ENCODE measurements at regions not wholly inside any gene's neighbourhood (a gene's known extent, or its start where the extent isn't known, plus 50 kb on each side); places are given as distances from the start of the nearest gene placed in this dataset.
A peak's percentile ranks its signal among the peaks of the same experiment; 100 is the strongest.

- 89 to 90% methylated on average over 14 of the region's 14 CpGs for WGBS, 2 donors
- intact Hi-C loops (cut with DNase I): no loop called here
- no peaks in the 10 kb centered on the region for H3K36me3 ChIP-seq (replicated peaks in 1 of 2; ENCODE audit: insufficient read depth in 1 of 2, low read depth in 2 of 2)
- peaks cover 29% of the 10 kb centered on the region for H3K4me1 ChIP-seq
- H3K27ac ChIP-seq: no peak overlapping the region
- no peak overlapping the region for H3K4me3 ChIP-seq
- TF ChIP-seq CTCF (IDR thresholded peaks at IDR 0.05) (no peak), POLR2A (IDR thresholded peaks at IDR 0.05) (no peak)
- no peaks in the 10 kb centered on the region for H3K27me3 ChIP-seq
- DNase-seq (no peak), ATAC-seq (no peak)
- no peaks in the 10 kb centered on the region for H3K9me3 ChIP-seq
Measured at GRCh38 chr1:184851822-184852746, 97.4 kb upstream of the EDEM3 start.

GRCh38 chr1:184843732-184844495 is 89.3 kb upstream of the EDEM3 start:
- no peak overlapping the region for H3K4me3 ChIP-seq
- no peak overlapping the region for H3K27ac ChIP-seq
- H3K4me1 ChIP-seq: peaks cover 5% of the 10 kb centered on the region
- WGBS, 2 donors: 26 to 28% methylated on average over 6 of the region's 6 CpGs
- no peaks in the 10 kb centered on the region for H3K27me3 ChIP-seq
- intact Hi-C loops (cut with DNase I): no loop called here
- ATAC-seq (peak; percentile 42), DNase-seq (peak in 2 of 4 donors; percentile 30 to 32)
- no peak for TF ChIP-seq CTCF (IDR thresholded peaks at IDR 0.05)
- no peak for TF ChIP-seq POLR2A (IDR thresholded peaks at IDR 0.05)
- no peaks in the 10 kb centered on the region for H3K36me3 ChIP-seq (replicated peaks in 1 of 2; ENCODE audit: insufficient read depth in 1 of 2, low read depth in 2 of 2)
- H3K9me3 ChIP-seq: no peaks in the 10 kb centered on the region

GRCh38 chr1:184840596-184840995 is 85.9 kb upstream of the EDEM3 start:
- intact Hi-C loops (cut with DNase I): no loop called here
- Histone ChIP-seq H3K27me3 (no peaks in the 10 kb centered on the region), H3K4me3 (no peak overlapping the region), H3K9me3 (no peaks in the 10 kb centered on the region), H3K36me3 (replicated peaks in 1 of 2; ENCODE audit: insufficient read depth in 1 of 2, low read depth in 2 of 2) (no peaks in the 10 kb centered on the region), H3K27ac (peak overlapping the region in 1 of 4 donors; percentile 16), H3K4me1 (peaks cover 37% of the 10 kb centered on the region)
- DNase-seq: no peak
- WGBS, 2 donors: 89 to 94% methylated on average over 2 of the region's 2 CpGs
- ATAC-seq: no peak
- no peak for TF ChIP-seq CTCF (IDR thresholded peaks at IDR 0.05)
- no peak for TF ChIP-seq POLR2A (IDR thresholded peaks at IDR 0.05)

GRCh38 chr1:184838504-184838951 is 83.9 kb upstream of the EDEM3 start:
- ATAC-seq: peak; percentile 70
- TF ChIP-seq CTCF (IDR thresholded peaks at IDR 0.05): no peak
- no peak for TF ChIP-seq POLR2A (IDR thresholded peaks at IDR 0.05)
- H3K36me3 ChIP-seq (replicated peaks in 1 of 2; ENCODE audit: insufficient read depth in 1 of 2, low read depth in 2 of 2): no peaks in the 10 kb centered on the region
- no peaks in the 10 kb centered on the region for H3K27me3 ChIP-seq
- peaks cover 37% of the 10 kb centered on the region for H3K4me1 ChIP-seq
- H3K9me3 ChIP-seq: no peaks in the 10 kb centered on the region
- 0% methylated on average over 2 of the region's 2 CpGs for WGBS, 2 donors
- H3K4me3 ChIP-seq: no peak overlapping the region
- peak; percentile 46 to 72 (median 60) for DNase-seq
- peak overlapping the region; percentile 40 to 88 (median 70) for H3K27ac ChIP-seq
- intact Hi-C loops (cut with DNase I): no loop called here
